ENCODE measurements at regions not wholly inside any gene's neighbourhood (a gene's known extent, or its start where the extent isn't known, plus 50 kb on each side); places are given as distances from the start of the nearest gene placed in this dataset.
"Not testable (repeated sequence)": the region's sequence is repeated elsewhere in the genome, so short reads cannot be mapped to it uniquely, and the experiment has no call there.

DNA sequence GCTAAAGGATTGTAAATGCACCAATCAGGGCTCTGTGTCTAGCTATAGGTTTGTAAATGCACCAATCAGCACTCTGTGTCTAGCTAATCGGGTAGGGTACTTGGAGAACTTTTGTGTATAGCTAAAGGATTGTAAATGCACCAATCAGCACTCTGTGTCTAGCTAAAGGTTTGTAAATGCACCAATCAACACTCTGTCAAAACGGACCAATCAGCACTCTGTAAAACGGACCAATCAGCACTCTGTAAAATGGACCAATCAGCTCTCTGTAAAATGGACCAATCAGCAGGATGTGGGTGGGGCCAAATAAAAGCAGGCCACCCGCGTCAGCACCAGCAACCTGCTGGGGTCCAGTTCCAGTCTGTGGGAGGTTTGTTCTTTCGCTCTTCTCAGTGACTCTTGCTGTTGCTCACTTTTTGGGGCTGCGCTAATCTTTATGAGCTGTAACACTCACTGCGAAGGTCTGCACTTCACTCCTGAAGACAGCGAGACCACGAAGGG is 110.3 kb downstream of the KCNK1 start:
- TF ChIP-seq, protein P1, sequence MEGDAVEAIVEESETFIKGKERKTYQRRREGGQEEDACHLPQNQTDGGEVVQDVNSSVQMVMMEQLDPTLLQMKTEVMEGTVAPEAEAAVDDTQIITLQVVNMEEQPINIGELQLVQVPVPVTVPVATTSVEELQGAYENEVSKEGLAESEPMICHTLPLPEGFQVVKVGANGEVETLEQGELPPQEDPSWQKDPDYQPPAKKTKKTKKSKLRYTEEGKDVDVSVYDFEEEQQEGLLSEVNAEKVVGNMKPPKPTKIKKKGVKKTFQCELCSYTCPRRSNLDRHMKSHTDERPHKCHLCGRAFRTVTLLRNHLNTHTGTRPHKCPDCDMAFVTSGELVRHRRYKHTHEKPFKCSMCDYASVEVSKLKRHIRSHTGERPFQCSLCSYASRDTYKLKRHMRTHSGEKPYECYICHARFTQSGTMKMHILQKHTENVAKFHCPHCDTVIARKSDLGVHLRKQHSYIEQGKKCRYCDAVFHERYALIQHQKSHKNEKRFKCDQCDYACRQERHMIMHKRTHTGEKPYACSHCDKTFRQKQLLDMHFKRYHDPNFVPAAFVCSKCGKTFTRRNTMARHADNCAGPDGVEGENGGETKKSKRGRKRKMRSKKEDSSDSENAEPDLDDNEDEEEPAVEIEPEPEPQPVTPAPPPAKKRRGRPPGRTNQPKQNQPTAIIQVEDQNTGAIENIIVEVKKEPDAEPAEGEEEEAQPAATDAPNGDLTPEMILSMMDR (conservative IDR thresholded peaks at IDR 0.05), result not testable (repeated sequence)
- TF ChIP-seq EZH2 (IDR thresholded peaks at IDR 0.05; ENCODE audit: low read depth), result not testable (repeated sequence)

Measured in PC-9 (cell line).